PC-3 (cell line): ENCODE measurements at regions not wholly inside any gene's neighbourhood (a gene's known extent, or its start where the extent isn't known, plus 50 kb on each side); places are given as distances from the start of the nearest gene placed in this dataset.

Experiments
- CTCF ChIP-seq: fragments of 300-600 bp; sonication (generic); conservative IDR thresholded peaks from 2 replicates; pipeline ENCODE4 v1.5.1; 2017; ENCODE audit warnings: antibody characterized with exemption, low read depth, mild to moderate bottlenecking, low read length
- EZH2 ChIP-seq: fragments of 300-600 bp; sonication (generic); IDR thresholded peaks from one replicate; pipeline ENCODE4 v1.6.1; 2017; ENCODE audit warnings: antibody characterized with exemption, mild to moderate bottlenecking, low read length; ENCODE audit not compliant: unreplicated experiment

DNA sequence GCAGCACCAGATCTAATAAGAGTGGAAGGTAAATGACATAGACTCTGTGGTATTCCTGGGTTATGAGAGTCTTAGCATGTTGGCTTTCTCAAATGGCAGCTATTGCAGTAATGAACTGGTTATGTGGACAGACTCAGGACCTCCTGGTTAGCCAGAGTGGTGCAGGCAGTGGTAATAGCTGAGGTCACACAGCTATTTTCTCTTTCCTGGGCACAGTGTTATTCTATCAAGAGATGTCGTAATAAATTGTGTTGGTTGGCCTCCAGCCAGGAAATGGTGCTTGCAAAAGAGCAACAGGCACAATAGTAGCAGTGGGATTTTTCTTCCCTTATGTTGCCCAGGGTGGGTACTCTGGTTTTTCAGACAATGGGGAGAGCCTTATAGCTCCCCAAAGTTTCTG, 279.2 kb upstream of the FGF16 start:
- TF ChIP-seq CTCF (no peak), EZH2 (no peak)
